SK-N-MC (cell line): ENCODE measurements at regions not wholly inside any gene's neighbourhood (a gene's known extent, or its start where the extent isn't known, plus 50 kb on each side); places are given as distances from the start of the nearest gene placed in this dataset.
"Not testable (repeated sequence)": the region's sequence is repeated elsewhere in the genome, so short reads cannot be mapped to it uniquely, and the experiment has no call there.

Experiments
- DNase-seq: peaks from one replicate; pipeline ENCODE4 v3.0.0-alpha.2; 2011; ENCODE audit warnings: low read depth, low spot score
- H3K27ac ChIP-seq: fragments of 200-600 bp; sonication (generic); 2 replicates; pipeline ENCODE4 v1.5.1; 2016; ENCODE audit warnings: mixed run types
- H3K36me3 ChIP-seq: fragments of 200-600 bp; sonication (generic); 2 replicates; pipeline ENCODE4 v1.6.1; 2017; ENCODE audit warnings: antibody characterized with exemption, low read length, mixed read lengths; ENCODE audit not compliant: insufficient read depth
- H3K4me3 ChIP-seq: fragments of 200-600 bp; sonication (generic); 2 replicates; pipeline ENCODE4 v1.5.1; 2016
- H3K9ac ChIP-seq: fragments of 200-600 bp; sonication (generic); 2 replicates; pipeline ENCODE4 v1.8.0; 2017; ENCODE audit warnings: mixed run types, mixed read lengths; ENCODE audit not compliant: insufficient read length
- H3K9me3 ChIP-seq: fragments of 200-600 bp; sonication (generic); 2 replicates; pipeline ENCODE4 v1.6.1; 2017; ENCODE audit warnings: low read depth, mild to moderate bottlenecking, antibody characterized with exemption, low read length, moderate library complexity, mixed read lengths
- EZH2 ChIP-seq: fragments of 200-600 bp; sonication (generic); IDR thresholded peaks from one replicate; pipeline ENCODE4 v1.6.1; 2017; ENCODE audit warnings: antibody characterized with exemption
- FOXP2 ChIP-seq: optimal IDR thresholded peaks from 2 replicates; pipeline ENCODE3; 2011; ENCODE audit warnings: mild to moderate bottlenecking, moderate library complexity; ENCODE audit not compliant: insufficient read depth; ENCODE audit errors: extremely low read length, control extremely low read depth
- POLR2AphosphoS5 ChIP-seq: IDR thresholded peaks from 2 replicates; pipeline ENCODE4 v1.6.1; 2012; ENCODE audit warnings: mild to moderate bottlenecking, low read depth, low read length, borderline replicate concordance

DNA sequence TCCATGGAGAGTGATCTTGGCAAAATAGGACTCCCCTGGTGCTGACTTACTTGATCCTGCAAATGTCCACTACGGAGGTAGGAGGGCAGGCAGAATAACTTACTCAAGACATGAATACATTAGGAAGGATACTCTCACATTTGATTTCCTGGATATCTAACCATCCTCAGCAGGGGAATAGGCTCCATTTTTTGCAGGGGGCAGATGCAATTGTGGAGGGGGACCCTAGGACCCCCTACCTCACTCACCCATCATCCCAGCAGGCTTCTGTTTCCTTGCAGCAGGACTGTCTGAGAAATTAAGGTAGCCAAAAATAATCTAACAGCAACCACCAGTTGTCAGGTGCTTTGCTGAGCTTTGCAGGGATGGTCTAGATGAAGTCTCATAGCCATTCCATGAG, 482.0 kb downstream of the ZNF536 start:
- TF ChIP-seq POLR2AphosphoS5 (no peak), EZH2 (no peak), FOXP2 (no peak)
- Histone ChIP-seq H3K27ac (no peak overlapping the region), H3K36me3 (no peaks in the 10 kb centered on the region), H3K9ac (no peak overlapping the region), H3K4me3 (no peak overlapping the region), H3K9me3 (no peaks in the 10 kb centered on the region)
- DNase-seq = no peak

DNA sequence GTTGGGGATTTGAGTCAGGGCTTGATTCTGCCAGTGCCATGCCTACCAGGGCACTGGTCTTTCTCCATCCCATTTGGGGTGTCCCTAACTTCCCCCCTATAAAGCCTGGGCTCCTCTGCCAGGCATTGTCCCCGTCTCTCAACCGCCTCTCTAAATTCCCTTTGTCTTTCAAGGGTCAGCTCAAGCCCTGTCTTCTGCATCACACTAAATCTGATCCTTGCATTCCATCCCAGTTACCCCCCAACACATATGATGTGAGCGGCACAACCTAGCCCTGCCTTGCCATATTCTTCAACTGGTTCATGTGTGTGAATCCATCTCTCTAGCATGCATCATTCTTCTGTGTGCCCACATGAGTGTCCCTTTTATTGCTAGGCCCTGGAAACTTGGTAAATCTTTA, 480.9 kb downstream of the ZNF536 start:
- no peak for DNase-seq
- TF ChIP-seq FOXP2 (no peak), POLR2AphosphoS5 (no peak), EZH2 (no peak)

DNA sequence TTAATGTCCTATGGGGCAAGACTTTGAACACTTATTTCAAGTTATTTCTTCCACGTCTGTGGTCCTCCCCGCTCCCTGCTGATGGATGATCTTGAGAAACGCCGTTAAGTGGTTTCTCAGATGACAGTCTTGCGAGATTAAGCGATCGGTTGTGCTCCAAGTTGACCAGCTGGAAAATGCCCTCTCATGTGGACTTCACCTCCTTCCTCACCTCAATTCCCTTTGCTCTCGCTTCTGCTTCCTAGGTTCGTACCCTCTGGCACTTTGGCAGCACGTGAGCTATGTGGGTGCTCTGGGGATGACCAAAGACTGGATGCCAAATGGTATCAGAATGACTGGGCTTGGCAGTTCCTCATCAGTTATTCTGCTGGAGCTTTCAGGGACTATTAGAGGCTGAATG, 480.0 kb downstream of the ZNF536 start:
- no peaks in the 10 kb centered on the region for H3K9me3 ChIP-seq
- no peak overlapping the region for H3K9ac ChIP-seq
- no peaks in the 10 kb centered on the region for H3K36me3 ChIP-seq
- TF ChIP-seq POLR2AphosphoS5 (no peak), FOXP2 (no peak), EZH2 (no peak)
- no peak overlapping the region for H3K27ac ChIP-seq
- no peak overlapping the region for H3K4me3 ChIP-seq
- no peak for DNase-seq

More for the DNA sequence above, 480.9 kb downstream of the ZNF536 start:
- H3K9ac ChIP-seq = no peak overlapping the region
- H3K27ac ChIP-seq = no peak overlapping the region
- no peaks in the 10 kb centered on the region for H3K36me3 ChIP-seq
- no peak overlapping the region for H3K4me3 ChIP-seq
- no peaks in the 10 kb centered on the region for H3K9me3 ChIP-seq

DNA sequence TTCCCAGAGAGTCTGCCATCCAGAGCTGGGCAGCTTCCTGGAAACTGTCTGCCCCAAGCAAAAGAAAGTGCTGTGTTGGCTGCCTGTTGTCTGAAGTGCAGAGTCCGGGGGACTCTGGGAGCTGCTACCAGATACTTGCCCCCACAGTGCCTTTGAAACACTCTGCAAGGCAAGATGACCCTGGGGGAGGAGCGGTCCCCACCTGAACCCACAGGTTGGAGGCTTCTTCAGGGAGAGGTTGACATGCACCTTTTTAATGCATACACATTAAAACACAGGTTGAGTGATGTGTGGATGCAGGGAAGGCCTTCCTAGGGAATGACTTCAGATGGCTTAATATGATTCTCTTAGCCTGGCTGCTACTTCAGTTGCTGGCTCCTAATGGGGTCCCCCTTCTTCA, 479.5 kb downstream of the ZNF536 start:
- no peaks in the 10 kb centered on the region for H3K9me3 ChIP-seq
- no peak for TF ChIP-seq POLR2AphosphoS5
- TF ChIP-seq FOXP2 = no peak
- no peak for TF ChIP-seq EZH2
- H3K4me3 ChIP-seq = no peak overlapping the region
- no peak overlapping the region for H3K9ac ChIP-seq
- H3K36me3 ChIP-seq = no peaks in the 10 kb centered on the region
- no peak overlapping the region for H3K27ac ChIP-seq
- no peak for DNase-seq

DNA sequence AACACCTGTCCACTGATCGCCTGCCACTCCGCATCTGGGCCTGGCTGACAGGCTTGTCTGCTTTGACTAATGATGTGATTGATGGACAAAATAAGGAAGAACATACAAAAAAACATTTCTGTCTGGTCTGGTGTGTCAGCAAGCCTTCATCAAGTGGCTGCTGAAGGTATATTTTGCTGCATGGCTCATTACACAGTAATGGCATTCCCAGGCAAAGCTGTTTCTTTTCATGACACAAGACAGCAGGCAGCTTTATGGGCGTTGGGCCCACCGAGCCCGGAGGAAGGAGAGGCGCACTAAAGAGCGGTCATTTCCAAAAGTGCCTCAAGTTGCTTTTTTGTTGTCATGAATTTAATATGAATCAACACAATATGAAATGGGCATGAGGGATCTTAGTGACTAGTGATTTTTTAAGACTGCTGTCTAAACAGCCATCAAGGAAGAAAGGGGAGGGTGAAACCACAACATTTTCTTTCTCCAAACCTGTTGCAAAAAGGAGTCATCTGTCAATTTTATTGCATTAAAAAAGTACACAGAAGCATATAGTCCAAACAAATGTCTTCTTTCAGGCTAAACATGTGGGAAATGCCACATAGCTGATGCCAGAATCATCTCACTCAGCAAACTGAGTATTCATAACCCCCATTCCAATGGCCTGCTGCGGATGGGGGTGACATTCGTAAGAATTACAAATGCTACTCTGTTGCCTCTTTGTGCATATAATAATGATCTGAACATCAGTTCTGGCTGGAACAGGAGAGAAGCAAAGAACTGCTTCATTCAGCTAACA, 476.6 kb downstream of the ZNF536 start:
- Histone ChIP-seq H3K27ac (no peak overlapping the region), H3K9me3 (no peaks in the 10 kb centered on the region), H3K36me3 (no peaks in the 10 kb centered on the region), H3K9ac (no peak overlapping the region), H3K4me3 (no peak overlapping the region)
- no peak for TF ChIP-seq FOXP2
- no peak for TF ChIP-seq POLR2AphosphoS5
- no peak for TF ChIP-seq EZH2
- DNase-seq = no peak

DNA sequence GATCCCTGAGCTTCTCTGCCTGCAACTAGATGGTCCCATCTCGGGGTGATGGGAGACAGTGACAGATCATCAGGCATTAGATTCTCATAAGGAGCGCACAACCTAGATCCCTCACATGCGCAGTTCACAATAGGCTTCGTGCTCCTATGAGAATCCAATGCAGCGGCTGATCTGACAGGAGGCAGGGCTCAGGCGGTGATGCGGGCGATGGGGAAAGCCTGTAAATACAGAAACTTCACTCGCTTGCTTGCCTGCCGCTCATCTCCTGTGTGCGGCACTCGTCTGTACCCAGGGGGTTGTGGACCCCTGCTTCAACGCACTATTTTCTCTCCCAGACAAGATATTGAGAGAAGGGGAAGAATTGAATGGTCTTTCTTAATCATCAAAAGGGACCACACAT, 473.9 kb downstream of the ZNF536 start:
- Histone ChIP-seq H3K9me3 (no peaks in the 10 kb centered on the region), H3K27ac (no peak overlapping the region), H3K9ac (no peak overlapping the region), H3K36me3 (no peaks in the 10 kb centered on the region), H3K4me3 (no peak overlapping the region)
- DNase-seq = no peak
- TF ChIP-seq POLR2AphosphoS5 (no peak), FOXP2 (no peak), EZH2 (no peak)

DNA sequence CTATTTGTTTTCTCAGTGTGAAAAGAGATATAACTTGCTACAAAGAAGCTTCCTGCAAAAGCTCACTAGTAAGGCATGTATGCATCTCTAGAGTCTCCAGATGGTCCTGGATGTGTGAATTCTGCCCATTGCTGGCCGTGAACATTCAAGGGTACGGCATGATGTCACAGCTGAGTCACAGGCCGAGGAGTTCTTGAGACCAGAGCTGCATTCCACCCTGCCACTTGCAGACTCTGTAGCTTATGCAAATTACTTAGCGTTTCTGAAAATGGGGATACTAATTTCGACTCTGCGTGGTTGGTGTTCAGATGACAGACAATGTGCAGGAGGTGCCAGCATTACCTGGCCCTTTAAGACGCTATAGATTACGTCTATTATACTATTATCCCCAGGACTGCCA, 470.7 kb downstream of the ZNF536 start:
- no peak for DNase-seq
- H3K4me3 ChIP-seq = no peak overlapping the region
- no peak overlapping the region for H3K27ac ChIP-seq
- H3K9ac ChIP-seq = no peak overlapping the region
- no peaks in the 10 kb centered on the region for H3K36me3 ChIP-seq
- TF ChIP-seq FOXP2 = no peak
- TF ChIP-seq POLR2AphosphoS5 = no peak
- TF ChIP-seq EZH2 = no peak
- H3K9me3 ChIP-seq = no peaks in the 10 kb centered on the region

DNA sequence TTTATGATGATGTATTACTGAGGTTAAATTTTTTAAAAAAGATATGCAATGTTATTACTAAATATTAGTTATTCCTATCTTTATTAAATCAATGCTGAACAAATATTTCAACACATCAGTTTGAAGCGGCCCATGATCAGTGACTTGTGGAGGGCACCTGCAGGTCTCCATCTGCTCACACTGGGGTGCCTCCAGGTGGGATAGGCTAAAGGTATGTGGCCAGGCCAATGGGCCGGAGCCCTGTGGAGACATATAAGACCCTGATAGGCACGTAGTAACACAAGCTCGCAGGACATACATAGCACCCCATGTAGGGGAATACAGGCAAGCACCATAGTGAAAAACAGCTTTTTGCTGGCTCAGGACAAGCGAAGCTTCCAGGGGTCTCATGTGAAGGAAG, 469.8 kb downstream of the ZNF536 start:
- no peak overlapping the region for H3K27ac ChIP-seq
- H3K9me3 ChIP-seq = no peaks in the 10 kb centered on the region
- no peak for DNase-seq
- H3K36me3 ChIP-seq = no peaks in the 10 kb centered on the region
- H3K9ac ChIP-seq = no peak overlapping the region
- no peak overlapping the region for H3K4me3 ChIP-seq
- TF ChIP-seq FOXP2 (no peak), EZH2 (no peak), POLR2AphosphoS5 (no peak)

DNA sequence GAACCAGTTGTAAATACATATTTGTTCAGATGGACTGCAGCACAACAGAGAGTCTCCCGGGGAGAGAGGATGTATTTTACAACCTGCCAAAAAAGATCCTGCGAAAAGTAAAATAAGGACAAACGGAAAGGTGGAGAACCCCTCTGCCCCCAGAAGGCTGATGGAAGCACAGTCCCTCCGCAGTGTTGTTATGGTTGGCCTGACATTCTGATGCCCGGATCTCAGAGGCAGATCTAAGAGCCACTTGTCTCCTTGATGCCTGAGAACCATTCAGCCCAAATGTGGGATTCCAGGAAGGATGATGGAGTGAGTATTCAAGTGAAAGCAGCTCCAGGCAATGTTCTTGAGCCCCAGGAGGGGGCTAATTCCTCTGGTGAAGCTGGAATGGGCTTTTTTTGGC, 458.7 kb downstream of the ZNF536 start:
- TF ChIP-seq FOXP2 (no peak), POLR2AphosphoS5 (no peak), EZH2 (no peak)
- H3K36me3 ChIP-seq = no peaks in the 10 kb centered on the region
- H3K9me3 ChIP-seq = no peaks in the 10 kb centered on the region
- DNase-seq = no peak
- no peak overlapping the region for H3K4me3 ChIP-seq
- H3K9ac ChIP-seq = no peak overlapping the region
- H3K27ac ChIP-seq = no peak overlapping the region

DNA sequence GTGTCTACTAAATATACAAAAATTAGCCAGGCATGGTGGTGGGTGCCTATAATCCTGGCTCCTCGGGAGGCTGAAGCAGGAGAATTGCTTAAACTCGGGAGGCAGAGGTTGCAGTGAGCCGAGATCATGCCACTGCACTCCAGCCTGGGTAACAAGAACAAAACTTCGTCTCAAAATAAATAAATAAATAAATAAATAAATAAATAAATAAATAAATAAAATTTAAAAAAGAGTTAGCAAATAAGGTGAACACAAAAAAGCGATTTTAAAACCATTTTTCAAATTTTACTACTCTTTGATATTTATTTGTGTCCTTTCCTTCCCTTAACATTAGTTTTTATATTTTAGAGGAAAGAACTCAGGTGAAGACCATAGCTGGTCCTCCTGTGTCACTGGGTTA, 453.3 kb downstream of the ZNF536 start:
- DNase-seq, H3K4me3 ChIP-seq, H3K27ac ChIP-seq, H3K9me3 ChIP-seq, H3K36me3 ChIP-seq, H3K9ac ChIP-seq: not testable (repeated sequence)
